ENCODE measurements at regions not wholly inside any gene's neighbourhood (a gene's known extent, or its start where the extent isn't known, plus 50 kb on each side); places are given as distances from the start of the nearest gene placed in this dataset.
"Not testable (repeated sequence)": the region's sequence is repeated elsewhere in the genome, so short reads cannot be mapped to it uniquely, and the experiment has no call there.

GRCh38 chr2:146992466-146992865 lies 852.4 kb upstream of the ACVR2A start:
- DNase-seq = no peak

DNA sequence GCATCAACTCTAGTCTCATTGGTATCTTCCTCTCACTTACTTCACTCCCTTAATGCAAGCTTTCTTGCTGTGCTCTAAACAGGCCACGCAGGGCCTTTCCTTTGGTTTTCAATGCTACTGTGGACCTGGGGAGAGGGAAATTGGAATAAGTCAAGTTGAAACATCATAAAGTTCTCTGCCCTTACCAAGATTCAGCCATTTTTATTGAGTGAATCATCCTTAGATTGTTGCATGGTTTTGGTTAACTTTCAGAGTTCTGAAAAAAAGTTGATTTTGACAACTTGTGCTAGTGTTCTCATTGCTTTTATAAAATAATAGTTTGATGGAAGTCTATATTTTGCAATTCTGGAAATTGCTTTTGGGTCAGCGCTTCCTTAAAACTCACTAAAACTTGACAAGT lies 852.8 kb upstream of the ACVR2A start:
- DNase-seq = no peak

DNA sequence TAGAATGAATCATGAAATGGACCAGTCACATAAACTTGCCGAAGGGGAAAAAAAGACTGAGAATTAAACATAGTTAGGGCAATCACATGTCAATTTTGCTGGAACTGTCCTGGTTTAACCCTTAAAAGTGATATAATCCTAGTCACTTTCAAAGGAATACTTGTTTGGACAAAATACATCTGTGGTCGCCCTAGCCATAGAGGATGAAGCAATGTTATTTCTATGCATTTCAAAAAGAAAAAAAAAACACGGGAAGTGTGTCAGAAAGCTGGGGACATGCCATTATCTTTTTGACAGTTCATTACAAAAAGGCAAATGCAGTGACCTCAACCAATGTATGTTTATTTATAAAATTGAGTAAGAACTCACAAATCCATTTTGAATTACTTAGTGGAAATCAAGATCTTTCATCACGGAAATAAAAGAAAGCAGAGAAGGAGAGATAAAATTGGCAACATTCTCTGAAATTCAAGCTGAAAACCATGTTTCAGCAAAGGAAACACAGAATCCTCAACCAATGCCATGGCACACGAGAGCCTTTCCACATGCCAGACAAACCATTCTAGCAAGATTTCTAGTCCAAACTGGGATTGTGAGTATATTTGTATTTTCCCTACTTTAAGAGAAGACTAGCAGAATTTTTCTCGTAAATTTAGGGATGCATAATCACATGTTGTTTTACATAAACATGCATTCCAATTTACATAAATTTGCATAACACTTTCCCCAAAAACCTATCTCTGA lies 854.3 kb upstream of the ACVR2A start:
- no peak for DNase-seq

DNA sequence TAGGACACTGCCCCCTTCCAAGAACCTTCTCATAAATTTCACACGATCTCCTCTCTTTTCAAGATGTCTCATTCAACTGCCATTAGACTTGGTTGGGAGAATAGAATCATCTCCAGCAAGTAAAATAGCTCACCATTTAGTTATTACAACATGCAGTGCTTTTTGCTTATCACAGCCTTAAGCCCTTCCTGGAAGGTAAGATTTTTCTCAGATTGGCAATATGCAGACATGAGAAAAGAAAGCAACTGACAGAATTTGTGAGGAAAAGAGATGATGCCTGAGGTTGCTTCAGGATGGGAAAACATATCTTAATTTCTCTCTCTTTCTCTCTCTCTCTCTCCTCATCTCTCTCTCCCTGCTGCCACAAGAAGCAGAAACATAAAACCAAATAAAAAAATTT lies 855.1 kb upstream of the ACVR2A start:
- no peak for DNase-seq

- DNase-seq = no peak
These were observed 856.8 kb upstream of the ACVR2A start for GRCh38 chr2:146987996-146988395.

DNA sequence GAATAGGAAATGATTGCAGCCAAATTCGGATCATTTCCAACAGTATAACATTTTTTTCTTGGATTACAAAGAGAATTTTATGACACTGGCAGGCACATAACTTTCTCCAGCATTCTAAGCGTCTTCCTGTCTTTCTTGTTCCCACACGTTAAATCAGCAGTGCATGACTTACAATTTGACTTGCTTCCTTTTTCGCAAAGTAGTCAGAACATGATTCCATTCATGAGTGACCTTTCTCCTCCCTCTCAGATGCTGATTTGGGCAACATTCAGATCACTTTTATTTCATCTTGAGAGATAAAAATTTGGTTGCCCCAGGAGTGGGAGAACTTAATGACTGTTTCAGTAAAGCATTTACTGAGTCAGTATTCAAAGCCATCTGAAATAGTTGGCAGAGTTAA lies 858.7 kb upstream of the ACVR2A start:
- DNase-seq = no peak

GRCh38 chr2:146985753-146986152 lies 859.1 kb upstream of the ACVR2A start:
- DNase-seq = no peak

- no peak for DNase-seq
These were observed 860.8 kb upstream of the ACVR2A start for GRCh38 chr2:146984014-146984413.

GRCh38 chr2:146982393-146982846 lies 862.4 kb upstream of the ACVR2A start:
- no peak for DNase-seq

DNA sequence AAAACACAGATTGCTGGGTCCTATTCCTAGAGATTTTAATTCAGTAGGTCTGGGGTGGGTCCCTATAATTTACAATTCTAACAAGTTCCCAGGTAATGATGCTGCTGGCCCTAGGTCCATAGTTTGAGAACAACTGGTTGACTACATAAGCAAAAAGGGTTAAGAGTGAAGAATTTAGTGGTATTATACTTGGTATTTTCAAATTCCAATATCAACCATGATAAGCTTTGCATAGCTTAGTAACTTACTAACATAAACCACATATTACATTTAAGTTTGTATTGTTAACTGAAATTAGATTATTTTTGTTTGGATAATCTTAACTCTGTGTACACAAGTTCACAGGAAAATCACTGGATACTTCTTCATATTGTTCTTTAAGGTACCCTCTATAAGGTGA lies 862.9 kb upstream of the ACVR2A start:
- no peak for DNase-seq

DNA sequence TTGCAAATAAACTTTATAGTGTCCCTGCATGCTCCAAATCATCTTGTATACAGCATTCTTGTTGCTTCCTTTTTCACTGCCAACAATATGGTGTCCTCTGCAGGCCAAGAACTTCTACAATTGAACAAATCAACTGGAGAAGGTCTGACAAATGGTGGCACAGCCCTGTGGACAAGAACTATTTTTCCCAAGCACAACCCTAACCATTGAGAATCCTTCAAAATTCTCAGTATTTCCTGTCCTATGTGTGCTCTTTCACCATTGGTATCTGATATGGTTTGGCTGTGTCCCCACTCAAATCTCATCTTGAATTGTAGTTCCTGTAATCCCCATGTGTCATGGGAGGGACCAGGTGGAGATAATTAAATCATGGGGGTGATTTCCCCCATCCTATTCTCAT lies 865.1 kb upstream of the ACVR2A start:
- no peak for DNase-seq

GRCh38 chr2:146978577-146979555 lies 866.0 kb upstream of the ACVR2A start:
- no peak for DNase-seq

- DNase-seq = not testable (repeated sequence)
These were observed 873.8 kb upstream of the ACVR2A start for GRCh38 chr2:146970981-146971380.

DNA sequence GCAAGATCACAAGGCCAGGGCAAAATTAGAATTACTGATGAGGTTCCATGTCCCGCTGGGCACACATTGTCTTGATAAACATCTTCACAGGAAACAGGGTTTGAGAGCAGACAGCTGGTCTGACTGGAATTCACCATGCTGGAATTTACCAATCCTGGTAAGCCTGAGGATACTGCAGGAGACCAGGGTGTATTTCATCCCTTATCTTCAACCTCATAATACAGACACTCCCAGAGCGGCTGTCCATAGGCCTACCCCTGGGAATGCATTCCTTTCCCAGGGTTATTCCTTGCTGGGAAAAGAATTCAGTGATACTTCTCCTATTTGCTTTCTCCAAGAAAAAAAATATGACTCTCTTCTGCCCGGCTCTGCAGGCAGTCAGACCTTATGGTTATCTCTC lies 875.1 kb upstream of the ACVR2A start:
- not testable (repeated sequence) for DNase-seq

GRCh38 chr2:146964494-146964893 lies 880.3 kb upstream of the ACVR2A start:
- DNase-seq = no peak

GRCh38 chr2:146954544-146954943 lies 890.3 kb upstream of the ACVR2A start:
- no peak for DNase-seq

DNA sequence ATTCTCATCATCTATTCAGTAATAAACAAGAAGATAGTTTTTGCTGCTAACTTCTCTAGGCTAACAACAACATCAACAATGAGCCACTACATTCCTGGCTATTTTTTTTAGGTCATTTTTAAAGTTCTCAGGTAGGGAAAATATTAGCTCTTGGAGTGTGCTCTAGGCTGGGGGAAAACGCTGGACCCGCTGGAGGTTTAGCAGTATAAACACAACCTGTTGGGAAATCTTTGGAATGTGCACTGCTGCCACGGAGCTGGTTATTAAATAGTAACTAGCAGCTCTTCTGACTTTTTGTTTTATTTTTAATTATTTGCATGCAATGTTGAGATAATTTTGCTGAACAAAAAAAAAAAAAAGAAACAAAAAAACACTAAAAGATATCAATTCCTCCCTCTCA lies 892.1 kb upstream of the ACVR2A start:
- DNase-seq = no peak

DNA sequence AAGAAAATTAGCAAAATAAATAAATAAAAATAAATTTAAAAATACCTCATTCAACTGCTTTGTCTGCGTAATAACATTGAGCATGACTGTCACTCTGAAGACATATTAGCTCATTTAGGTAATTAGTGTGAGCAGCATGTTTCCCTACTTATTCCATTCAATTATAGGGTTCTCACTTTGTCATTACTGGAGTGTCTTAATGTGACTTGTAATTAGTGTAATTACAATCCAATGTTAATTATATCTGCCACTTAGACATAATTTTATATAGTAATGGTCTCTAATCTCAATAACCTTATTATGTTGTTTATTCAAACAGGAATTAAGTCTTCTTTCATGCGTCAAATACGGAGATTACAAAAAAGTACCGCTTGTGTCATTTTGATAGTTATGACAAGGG lies 893.9 kb upstream of the ACVR2A start:
- DNase-seq = no peak

GRCh38 chr2:146950361-146950760 lies 894.5 kb upstream of the ACVR2A start:
- DNase-seq = no peak

DNA sequence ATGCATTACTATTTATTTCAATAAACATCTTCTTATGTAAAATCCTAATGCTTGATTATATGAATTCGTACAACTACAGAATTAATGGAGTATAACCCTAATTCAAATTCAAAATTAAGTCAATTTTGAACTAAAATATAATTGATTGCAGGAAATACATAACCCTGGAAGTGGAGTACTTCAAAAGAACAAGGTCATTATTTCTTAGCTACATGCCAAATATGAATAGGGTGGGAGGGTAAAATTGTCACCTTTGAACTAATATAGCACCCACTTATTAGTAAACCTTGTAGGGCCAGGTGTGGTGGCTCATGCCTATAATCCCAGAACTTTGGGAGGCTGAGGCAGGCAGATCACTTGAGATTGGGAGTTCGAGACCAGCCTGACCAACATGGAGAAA lies 895.4 kb upstream of the ACVR2A start:
- DNase-seq = no peak

DNA sequence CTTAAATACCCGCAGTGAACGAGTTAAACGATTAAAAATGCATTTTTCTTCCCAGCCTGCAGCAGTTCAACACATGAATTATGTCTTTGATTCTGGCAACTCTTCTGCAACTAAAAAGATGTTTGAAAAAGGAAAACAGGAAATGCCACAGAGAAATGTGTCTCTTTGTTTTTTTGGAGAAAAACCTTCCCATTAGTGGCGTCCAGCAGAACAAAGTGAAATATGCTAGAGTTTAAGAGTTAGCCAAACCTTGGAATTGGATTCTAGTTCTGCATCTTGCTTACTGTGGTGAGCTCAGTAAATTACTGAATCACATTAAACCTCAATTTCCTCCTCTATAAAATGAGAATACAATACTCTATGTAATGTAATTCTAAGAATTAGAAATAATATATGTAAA lies 900.2 kb upstream of the ACVR2A start:
- no peak for DNase-seq

GRCh38 chr2:146939991-146940685 lies 904.7 kb upstream of the ACVR2A start:
- DNase-seq = no peak

DNA sequence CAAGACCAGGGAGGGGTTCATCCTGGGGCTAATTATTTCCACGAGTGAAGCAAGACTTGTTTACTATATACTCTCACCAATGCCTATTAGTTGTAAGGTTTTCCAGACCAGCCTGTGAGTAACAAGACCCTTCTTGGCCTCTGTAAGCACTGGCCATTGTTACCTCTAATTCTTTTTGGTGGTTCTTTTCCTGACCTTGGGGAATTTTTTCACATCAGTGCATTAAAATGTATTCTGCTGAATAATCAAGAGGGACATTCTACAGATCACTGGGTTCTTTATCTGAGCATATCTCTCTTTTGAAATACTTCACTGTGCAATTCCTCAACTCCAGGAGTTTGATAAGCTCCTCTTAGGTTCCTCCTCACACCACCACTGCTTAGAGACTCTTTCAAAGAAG lies 909.9 kb upstream of the ACVR2A start:
- no peak for DNase-seq
